GM12878 (cell line): ENCODE measurements at regions not wholly inside any gene's neighbourhood (a gene's known extent, or its start where the extent isn't known, plus 50 kb on each side); places are given as distances from the start of the nearest gene placed in this dataset.

ENCODE experiments used
- ATAC-seq: fragments of 200-7000 bp; cut with Tn5 transposase; 3 replicates; pipeline ENCODE4 v1.9.1; 2020; ENCODE audit warnings: mild to moderate bottlenecking, moderate library complexity
- BruUV-seq: library from RNA; stranded (reverse); fragments of 400-500 nt; replicated peaks from 2 replicates; lab custom pipeline; 2021; lab: Mats Ljungman, UMichigan
- CTCF ChIA-PET: fragments of 300-600 bp; sonication (Branson Sonifier 250); formaldehyde crosslinking; extraction: SDS; loops from one replicate; lab custom pipeline; 2021; ENCODE audit warnings: inconsistent platforms; lab: Yijun Ruan, JAX
- POLR2A ChIA-PET: fragments of 350-600 bp; formaldehyde crosslinking; extraction: SDS; loops from one replicate; lab custom pipeline; 2021; ENCODE audit warnings: inconsistent platforms; lab: Charles Lee
- RAD21 ChIA-PET: fragments of 300-600 bp; sonication (Branson Sonifier 250); formaldehyde crosslinking; loops from one replicate; lab custom pipeline; 2023; ENCODE audit warnings: antibody characterized with exemption; ENCODE audit not compliant: unreplicated experiment; lab: Charles Lee
- SMC1A ChIA-PET: fragments of 300-600 bp; sonication (Branson Sonifier 250); formaldehyde crosslinking; loops from one replicate; lab custom pipeline; 2023; ENCODE audit not compliant: unreplicated experiment, uncharacterized antibody; lab: Charles Lee
- DNase-seq: peaks from one replicate; pipeline ENCODE4 v3.0.0-alpha.2; 2011; ENCODE audit warnings: low read depth, low spot score
- FAIRE-seq: peaks from 3 replicates; lab custom pipeline; 2011; peaks lifted over from hg19 to GRCh38; lab: Jason Lieb, UNC
- H2AFZ ChIP-seq: 2 replicates; pipeline ENCODE4 v1.6.0; 2011; ENCODE audit warnings: low read depth, low read length, control low read depth; ENCODE audit not compliant: control insufficient read depth
- H3K27ac ChIP-seq: 2 replicates; pipeline ENCODE4 v1.5.1; 2011; ENCODE audit warnings: control low read depth; ENCODE audit not compliant: control insufficient read depth, insufficient read depth
- H3K27me3 ChIP-seq, 2 experiments: replicated peaks in 1 of 2; 2 replicates each; pipeline versions ENCODE4 v1.6.0 to v1.6.1; 2011; ENCODE audit warnings: low read length in 1 of 2; ENCODE audit not compliant: control insufficient read depth in 2 of 2, insufficient read depth in 2 of 2
- H3K36me3 ChIP-seq, 2 experiments: 2 replicates each; pipeline ENCODE4 v1.5.1; 2011; ENCODE audit warnings: low read length in 1 of 2; ENCODE audit not compliant: control insufficient read depth in 2 of 2, insufficient read depth in 2 of 2
- H3K4me1 ChIP-seq: 2 replicates; pipeline ENCODE4 v1.6.1; 2011; ENCODE audit warnings: mild to moderate bottlenecking, low read length, moderate library complexity, mixed read lengths; ENCODE audit not compliant: control insufficient read depth, insufficient read depth
- H3K4me2 ChIP-seq: 2 replicates; pipeline ENCODE4 v1.6.0; 2011; ENCODE audit warnings: control low read depth; ENCODE audit not compliant: control insufficient read depth, insufficient read depth
- H3K4me3 ChIP-seq: fragments of 200-600 bp; sonication (generic); 2 replicates; pipeline ENCODE4 v1.5.1; 2016
- H3K79me2 ChIP-seq: 2 replicates; pipeline ENCODE4 v1.6.0; 2011; ENCODE audit warnings: low read length; ENCODE audit not compliant: control insufficient read depth, insufficient read depth
- H3K9ac ChIP-seq: 2 replicates; pipeline ENCODE4 v1.8.0; 2011; ENCODE audit warnings: low read length, control low read depth, mixed read lengths; ENCODE audit not compliant: control insufficient read depth, insufficient read depth
- H3K9me3 ChIP-seq: replicated peaks from 3 replicates; pipeline ENCODE4 v1.5.1; 2011; ENCODE audit warnings: mild to moderate bottlenecking, low read length; ENCODE audit not compliant: control insufficient read depth, insufficient read depth
- H4K20me1 ChIP-seq: 2 replicates; pipeline ENCODE4 v1.6.0; 2011; ENCODE audit not compliant: control insufficient read depth, insufficient read depth
- E4F1 ChIP-seq: fragments of 450-650 bp; IDR thresholded peaks from 2 replicates; pipeline ENCODE4 v1.6.1; 2018; ENCODE audit warnings: borderline replicate concordance, mild to moderate bottlenecking; ENCODE audit not compliant: partially characterized antibody
- FOXM1 ChIP-seq: IDR thresholded peaks from 2 replicates; pipeline ENCODE4 v1.6.1; 2012; ENCODE audit warnings: low read depth, mild to moderate bottlenecking, inconsistent platforms, low read length, moderate library complexity
- MTA3 ChIP-seq: IDR thresholded peaks from 2 replicates; pipeline ENCODE4 v1.6.1; 2012; ENCODE audit warnings: low read length, inconsistent platforms, borderline replicate concordance
- RAD21 ChIP-seq: IDR thresholded peaks from 2 replicates; pipeline ENCODE4 v1.6.1; 2011; ENCODE audit warnings: mild to moderate bottlenecking, low read depth, low read length, moderate library complexity; ENCODE audit not compliant: insufficient read depth
- WGBS: methylation state at CpG from one replicate; pipeline ENCODE4 v1.1.6; 2016; ENCODE audit warnings: low lambda C conversion rate; ENCODE audit not compliant: insufficient replicate concordance, insufficient coverage; ENCODE audit errors: missing lambda C conversion rate; 5-methylcytosine and 5-hydroxymethylcytosine counted together
- in situ Hi-C: fragments of 300-500 bp; cut with MboI; formaldehyde crosslinking; loops from 9 replicates; pipeline ENCODE4 v1.14.3; 2018; ENCODE audit warnings: mixed read lengths
- intact Hi-C: fragments of 100-400 bp; cut with micrococcal nuclease; formaldehyde crosslinking; loops from one replicate; pipeline ENCODE4 v1.14.2; 2022; ENCODE audit not compliant: unreplicated experiment
- TF ChIP-seq, protein P1 (sequence below): IDR thresholded peaks from 2 replicates; pipeline ENCODE4 v1.6.1; 2012; ENCODE audit warnings: low read depth, low read length, improper control_type of control experiment
- TF ChIP-seq, protein P2 (sequence below): IDR thresholded peaks from 2 replicates; pipeline ENCODE4 v1.6.1; 2012; ENCODE audit warnings: low read depth, low read length, improper control_type of control experiment
- TF ChIP-seq, protein P3 (sequence below): fragments of 450-650 bp; formaldehyde crosslinking; IDR thresholded peaks from 2 replicates; pipeline ENCODE4 v1.5.0; 2022; ENCODE audit warnings: mild to moderate bottlenecking, missing genetic modification characterization

DNA sequence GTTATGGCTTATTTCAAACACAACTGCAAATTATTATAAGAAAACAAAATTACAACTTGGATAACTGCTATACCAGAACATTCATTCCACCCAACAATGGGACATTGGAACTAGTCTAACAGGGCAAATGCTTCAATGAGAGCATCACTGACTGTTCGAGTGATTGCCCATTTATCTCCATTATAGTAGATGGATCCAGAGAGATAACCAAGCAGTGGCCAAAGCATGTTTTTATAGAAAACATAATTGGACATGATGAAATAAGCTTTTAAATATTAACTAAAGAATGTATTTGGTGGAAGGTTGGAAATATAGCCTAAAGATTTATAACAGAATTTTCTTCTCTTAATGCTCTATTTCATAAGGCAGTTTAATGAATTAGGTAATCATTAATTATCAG lies 634.8 kb downstream of the NUP35 start:
- Histone ChIP-seq H3K9me3 (no peaks in the 10 kb centered on the region), H2AFZ (no peak overlapping the region), H3K9ac (no peak overlapping the region), H3K36me3 (no peaks in the 10 kb centered on the region), H3K4me1 (no peaks in the 10 kb centered on the region), H3K27me3 (no peaks in the 10 kb centered on the region), H3K79me2 (no peaks in the 10 kb centered on the region), H4K20me1 (no peaks in the 10 kb centered on the region), H3K27ac (no peak overlapping the region), H3K4me3 (no peak overlapping the region), H3K4me2 (no peak overlapping the region)
- ChIA-PET CTCF (no interaction called here), SMC1A (no interaction called here), RAD21 (no interaction called here), POLR2A (no interaction called here)
- no peak for ATAC-seq
- FAIRE-seq: no peak
- intact Hi-C loops: no loop called here
- DNase-seq: no peak
- in situ Hi-C loops: no loop called here
- TF ChIP-seq, protein P1, sequence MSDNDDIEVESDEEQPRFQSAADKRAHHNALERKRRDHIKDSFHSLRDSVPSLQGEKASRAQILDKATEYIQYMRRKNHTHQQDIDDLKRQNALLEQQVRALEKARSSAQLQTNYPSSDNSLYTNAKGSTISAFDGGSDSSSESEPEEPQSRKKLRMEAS: no peak
- TF ChIP-seq, protein P2, sequence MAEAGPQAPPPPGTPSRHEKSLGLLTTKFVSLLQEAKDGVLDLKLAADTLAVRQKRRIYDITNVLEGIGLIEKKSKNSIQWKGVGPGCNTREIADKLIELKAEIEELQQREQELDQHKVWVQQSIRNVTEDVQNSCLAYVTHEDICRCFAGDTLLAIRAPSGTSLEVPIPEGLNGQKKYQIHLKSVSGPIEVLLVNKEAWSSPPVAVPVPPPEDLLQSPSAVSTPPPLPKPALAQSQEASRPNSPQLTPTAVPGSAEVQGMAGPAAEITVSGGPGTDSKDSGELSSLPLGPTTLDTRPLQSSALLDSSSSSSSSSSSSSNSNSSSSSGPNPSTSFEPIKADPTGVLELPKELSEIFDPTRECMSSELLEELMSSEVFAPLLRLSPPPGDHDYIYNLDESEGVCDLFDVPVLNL: no peak
- no peak for TF ChIP-seq MTA3
- no peak for TF ChIP-seq E4F1
- TF ChIP-seq RAD21: no peak
- no peak for TF ChIP-seq FOXM1
- TF ChIP-seq, protein P3, sequence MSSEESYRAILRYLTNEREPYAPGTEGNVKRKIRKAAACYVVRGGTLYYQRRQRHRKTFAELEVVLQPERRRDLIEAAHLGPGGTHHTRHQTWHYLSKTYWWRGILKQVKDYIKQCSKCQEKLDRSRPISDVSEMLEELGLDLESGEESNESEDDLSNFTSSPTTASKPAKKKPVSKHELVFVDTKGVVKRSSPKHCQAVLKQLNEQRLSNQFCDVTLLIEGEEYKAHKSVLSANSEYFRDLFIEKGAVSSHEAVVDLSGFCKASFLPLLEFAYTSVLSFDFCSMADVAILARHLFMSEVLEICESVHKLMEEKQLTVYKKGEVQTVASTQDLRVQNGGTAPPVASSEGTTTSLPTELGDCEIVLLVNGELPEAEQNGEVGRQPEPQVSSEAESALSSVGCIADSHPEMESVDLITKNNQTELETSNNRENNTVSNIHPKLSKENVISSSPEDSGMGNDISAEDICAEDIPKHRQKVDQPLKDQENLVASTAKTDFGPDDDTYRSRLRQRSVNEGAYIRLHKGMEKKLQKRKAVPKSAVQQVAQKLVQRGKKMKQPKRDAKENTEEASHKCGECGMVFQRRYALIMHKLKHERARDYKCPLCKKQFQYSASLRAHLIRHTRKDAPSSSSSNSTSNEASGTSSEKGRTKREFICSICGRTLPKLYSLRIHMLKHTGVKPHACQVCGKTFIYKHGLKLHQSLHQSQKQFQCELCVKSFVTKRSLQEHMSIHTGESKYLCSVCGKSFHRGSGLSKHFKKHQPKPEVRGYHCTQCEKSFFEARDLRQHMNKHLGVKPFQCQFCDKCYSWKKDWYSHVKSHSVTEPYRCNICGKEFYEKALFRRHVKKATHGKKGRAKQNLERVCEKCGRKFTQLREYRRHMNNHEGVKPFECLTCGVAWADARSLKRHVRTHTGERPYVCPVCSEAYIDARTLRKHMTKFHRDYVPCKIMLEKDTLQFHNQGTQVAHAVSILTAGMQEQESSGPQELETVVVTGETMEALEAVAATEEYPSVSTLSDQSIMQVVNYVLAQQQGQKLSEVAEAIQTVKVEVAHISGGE (CRISPR knock-in tag): no peak
- no TSS peak for BruUV-seq
- WGBS: 6% methylated on average over 1 of the region's 1 CpG
